ENCODE measurements at regions not wholly inside any gene's neighbourhood (a gene's known extent, or its start where the extent isn't known, plus 50 kb on each side); places are given as distances from the start of the nearest gene placed in this dataset.

DNA sequence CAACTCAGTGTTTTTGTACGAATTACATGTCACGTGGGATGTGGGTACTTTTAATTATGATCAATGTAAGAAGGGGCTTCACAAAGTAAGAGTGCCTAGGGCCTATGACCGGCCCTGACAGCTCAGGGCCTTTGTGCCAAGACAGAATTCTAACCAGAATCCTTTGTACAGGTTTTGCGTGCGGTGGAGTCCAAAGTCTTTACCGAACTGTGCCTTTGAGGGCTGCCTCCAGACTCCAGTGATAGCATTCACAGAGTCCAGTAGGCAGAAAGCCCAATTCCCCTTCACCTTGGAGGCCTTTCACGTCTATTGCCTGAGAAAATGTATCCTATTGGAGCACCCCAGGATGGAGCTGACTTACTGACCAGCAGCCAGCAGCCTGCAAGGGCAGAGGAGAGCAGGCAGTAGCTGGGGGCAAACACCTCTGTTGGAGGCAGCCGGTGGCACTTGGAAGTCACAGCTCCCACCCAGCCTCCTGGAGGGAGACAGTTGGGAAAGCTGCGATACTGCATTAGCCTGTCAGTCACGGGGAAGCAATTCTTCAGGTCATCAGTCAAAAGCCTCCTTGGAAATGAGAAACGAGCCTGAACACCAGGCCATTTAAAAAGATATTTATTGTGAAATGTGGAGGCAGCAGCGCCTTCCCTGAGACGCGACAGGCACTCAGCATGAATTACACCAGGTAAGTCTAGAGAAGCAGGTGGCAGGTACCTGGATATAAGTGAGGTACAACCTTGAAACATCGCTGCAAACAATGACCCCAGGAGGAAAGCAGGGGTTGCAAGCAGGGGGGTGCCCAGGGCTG, 98.1 kb upstream of the CDYL2 start:
- H2BK5ac ChIP-seq (ENCODE audit: insufficient read length, low read length) = no peak overlapping the region
- no peaks in the 10 kb centered on the region for H3K27me3 ChIP-seq (ENCODE audit: insufficient read depth, low read length)
- H3K27ac ChIP-seq (ENCODE audit: insufficient read length, low read depth, low read length) = no peak overlapping the region
- H4K8ac ChIP-seq (replicated peaks; ENCODE audit: insufficient read length, low read depth, low read length) = no peak overlapping the region
- H3K56ac ChIP-seq (ENCODE audit: insufficient read length, low read depth, low read length) = no peak overlapping the region
- Mint-ChIP-seq H3K36me3 (ENCODE audit: insufficient read depth in 1 of 3, low read depth in 3 of 3) (no peaks in the 10 kb centered on the region), H3K9me3 (no peaks in the 10 kb centered on the region), H3K4me3 (no peak overlapping the region), H3K4me1 (no peaks in the 10 kb centered on the region), H3K27me3 (ENCODE audit: low read depth) (no peaks in the 10 kb centered on the region; the same call in 1 of the 2 replicates), H3K27ac (peak overlapping the region in 1 of 3 experiments; percentile 35; a peak in 2 of 7 replicates)
- H2BK12ac ChIP-seq (ENCODE audit: insufficient read length, low read depth, low read length) = no peak overlapping the region
- no peak overlapping the region for H3K14ac ChIP-seq (ENCODE audit: insufficient read depth, low read length)
- H3K79me2 ChIP-seq (ENCODE audit: insufficient read depth, low read length) = no peaks in the 10 kb centered on the region
- H3K4ac ChIP-seq (ENCODE audit: low read depth, low read length) = no peak overlapping the region
- no peak overlapping the region for H3K9ac ChIP-seq (ENCODE audit: extremely low read depth, insufficient read length, low read length)
- no peaks in the 10 kb centered on the region for H3K23me2 ChIP-seq (ENCODE audit: insufficient read length, low read depth, low read length, poor library complexity, severe bottlenecking)
- H4K20me1 ChIP-seq (ENCODE audit: control insufficient read depth, insufficient read depth, insufficient read length) = no peaks in the 10 kb centered on the region
- H4K91ac ChIP-seq (ENCODE audit: insufficient read length, low read depth, low read length) = no peak overlapping the region
- no peak overlapping the region for H3K23ac ChIP-seq (ENCODE audit: insufficient read length, low read depth, low read length)
- no peak overlapping the region for H4K5ac ChIP-seq (ENCODE audit: insufficient read length, low read depth, low read length)
- no peak for DNase-seq
- no peak overlapping the region for H3K18ac ChIP-seq (ENCODE audit: insufficient read length, low read depth, low read length)
- no peaks in the 10 kb centered on the region for H3K9me3 ChIP-seq (ENCODE audit: control insufficient read depth, low read depth, low read length)
- H3T11ph ChIP-seq (ENCODE audit: low read length) = no peak overlapping the region
- no peak overlapping the region for H2AFZ ChIP-seq (ENCODE audit: low read length)
- no peak overlapping the region for H2AK5ac ChIP-seq (ENCODE audit: insufficient read length, low read length)
- no peak overlapping the region for H2BK120ac ChIP-seq (ENCODE audit: low read depth, low read length, poor library complexity, severe bottlenecking)
- no peak overlapping the region for H3K4me2 ChIP-seq (ENCODE audit: insufficient read depth, insufficient read length, low read length)
- TF ChIP-seq, protein P1, sequence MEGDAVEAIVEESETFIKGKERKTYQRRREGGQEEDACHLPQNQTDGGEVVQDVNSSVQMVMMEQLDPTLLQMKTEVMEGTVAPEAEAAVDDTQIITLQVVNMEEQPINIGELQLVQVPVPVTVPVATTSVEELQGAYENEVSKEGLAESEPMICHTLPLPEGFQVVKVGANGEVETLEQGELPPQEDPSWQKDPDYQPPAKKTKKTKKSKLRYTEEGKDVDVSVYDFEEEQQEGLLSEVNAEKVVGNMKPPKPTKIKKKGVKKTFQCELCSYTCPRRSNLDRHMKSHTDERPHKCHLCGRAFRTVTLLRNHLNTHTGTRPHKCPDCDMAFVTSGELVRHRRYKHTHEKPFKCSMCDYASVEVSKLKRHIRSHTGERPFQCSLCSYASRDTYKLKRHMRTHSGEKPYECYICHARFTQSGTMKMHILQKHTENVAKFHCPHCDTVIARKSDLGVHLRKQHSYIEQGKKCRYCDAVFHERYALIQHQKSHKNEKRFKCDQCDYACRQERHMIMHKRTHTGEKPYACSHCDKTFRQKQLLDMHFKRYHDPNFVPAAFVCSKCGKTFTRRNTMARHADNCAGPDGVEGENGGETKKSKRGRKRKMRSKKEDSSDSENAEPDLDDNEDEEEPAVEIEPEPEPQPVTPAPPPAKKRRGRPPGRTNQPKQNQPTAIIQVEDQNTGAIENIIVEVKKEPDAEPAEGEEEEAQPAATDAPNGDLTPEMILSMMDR (conservative IDR thresholded peaks at IDR 0.05) = no peak
- no CpG with 5 or more reads among the region's 15 CpGs for WGBS (ENCODE audit: extremely low coverage, insufficient read length, low lambda C conversion rate)
- no peaks in the 10 kb centered on the region for H3K79me1 ChIP-seq (ENCODE audit: insufficient read depth, low read depth, low read length, poor library complexity, severe bottlenecking)
- no peak overlapping the region for H2BK20ac ChIP-seq (ENCODE audit: low read depth, low read length, poor library complexity, severe bottlenecking)
- no peak overlapping the region for H2BK15ac ChIP-seq (ENCODE audit: low read depth, low read length)
- H3K4me1 ChIP-seq (ENCODE audit: insufficient read depth, low read length) = no peaks in the 10 kb centered on the region
